NCI-H1694 (cell line): ENCODE measurements at regions not wholly inside any gene's neighbourhood (a gene's known extent, or its start where the extent isn't known, plus 50 kb on each side); places are given as distances from the start of the nearest gene placed in this dataset.

Source experiments
- DNase-seq: peaks from one replicate; lab custom pipeline; 2025; lab: John Stamatoyannopoulos, UW

DNA sequence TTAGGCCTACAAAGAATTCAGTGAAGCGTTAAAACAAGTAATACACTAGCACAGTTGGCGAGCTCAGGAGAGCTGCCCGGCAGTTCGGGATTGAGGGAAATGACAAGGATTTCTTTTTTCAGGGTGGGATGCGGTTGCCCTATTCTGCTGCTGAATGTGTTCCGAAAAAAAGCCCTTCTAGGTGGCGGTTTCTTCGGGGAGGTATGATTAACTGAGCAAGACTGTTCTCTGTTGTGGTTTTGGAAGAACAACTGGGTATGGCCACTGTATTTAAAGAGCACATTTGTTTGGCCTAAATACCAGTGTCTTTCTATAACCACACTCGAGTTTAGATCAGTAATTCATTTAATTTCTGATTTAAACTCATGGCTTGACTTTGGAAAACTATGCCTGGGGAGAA is 459.7 kb upstream of the FAT1 start:
- no peak for DNase-seq

DNA sequence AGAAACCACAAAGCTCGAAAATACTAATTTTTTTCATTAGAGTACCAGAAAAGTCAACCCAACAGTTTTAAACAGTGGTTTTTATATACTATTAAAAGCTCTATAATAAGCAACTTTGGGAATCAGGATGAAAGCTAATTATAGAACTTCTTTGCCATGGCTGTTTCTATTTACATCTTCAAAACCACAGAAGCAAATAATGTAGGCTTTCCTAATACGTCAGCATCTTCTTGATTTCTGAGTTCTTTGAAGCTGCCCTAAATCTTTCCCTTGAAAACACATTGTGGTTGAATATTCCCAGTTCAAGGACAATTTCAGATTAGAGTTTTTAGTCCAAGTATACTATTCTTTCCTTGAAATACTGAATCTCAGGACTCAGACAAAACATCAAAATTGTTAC is 460.2 kb upstream of the FAT1 start:
- DNase-seq = no peak

DNA sequence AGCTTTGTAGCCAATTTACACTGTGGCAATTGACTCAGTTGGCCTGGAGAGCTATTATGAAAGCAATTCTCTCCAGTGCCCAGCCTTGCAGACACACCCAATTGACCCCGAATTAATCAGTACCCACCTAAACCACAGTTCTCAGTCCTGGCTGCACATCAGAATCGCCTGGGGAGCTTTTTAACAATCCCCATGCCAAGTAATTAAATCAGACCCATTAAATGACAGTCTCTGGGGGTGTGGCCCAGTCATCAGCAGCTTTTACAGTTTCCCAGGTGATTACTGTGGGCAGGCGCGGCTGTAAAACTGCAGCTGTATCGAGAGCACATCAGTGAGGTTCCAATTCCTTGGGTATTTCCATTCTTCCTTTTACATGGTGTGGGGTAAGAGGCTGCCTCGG is 460.9 kb upstream of the FAT1 start:
- DNase-seq = no peak

DNA sequence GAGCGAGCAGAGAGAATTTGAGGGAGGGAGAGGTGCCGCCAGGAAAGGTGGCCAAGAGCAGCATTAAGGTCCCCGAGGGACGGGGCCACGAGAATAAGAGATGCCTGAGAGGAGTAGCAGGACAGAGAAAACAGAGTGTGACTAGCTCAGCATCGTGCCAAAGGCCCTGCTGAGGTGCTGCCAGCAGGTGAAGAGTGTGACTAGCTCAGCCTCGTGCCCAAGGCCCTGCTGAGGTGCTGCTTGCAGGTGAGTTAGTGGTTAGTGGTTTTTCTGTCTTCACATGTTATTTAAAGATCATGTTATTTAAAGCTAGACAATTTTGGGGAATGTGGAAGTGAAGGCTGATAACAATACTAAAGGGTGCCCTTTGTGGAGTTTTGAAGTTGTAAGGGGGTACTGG is 464.5 kb upstream of the FAT1 start:
- DNase-seq = no peak

DNA sequence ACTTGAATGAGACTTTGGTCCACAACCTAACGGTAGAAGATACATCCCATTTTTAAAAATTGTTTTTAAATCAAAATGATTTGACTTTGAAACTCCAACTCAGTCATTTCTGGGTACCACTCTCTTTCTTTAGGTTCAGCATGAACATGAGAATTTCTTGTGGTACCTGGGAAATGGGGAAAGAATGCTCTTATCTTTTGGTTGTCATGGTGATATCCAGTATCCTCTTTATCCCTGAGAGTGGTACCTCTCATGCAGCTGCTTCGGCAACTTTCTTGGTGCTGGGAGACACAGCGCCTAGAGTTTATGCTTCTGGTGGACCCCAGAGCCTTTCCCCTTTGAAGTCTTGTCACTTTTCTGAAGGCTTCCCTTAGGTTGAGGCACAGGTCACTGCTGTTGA is 465.1 kb upstream of the FAT1 start:
- no peak for DNase-seq

DNA sequence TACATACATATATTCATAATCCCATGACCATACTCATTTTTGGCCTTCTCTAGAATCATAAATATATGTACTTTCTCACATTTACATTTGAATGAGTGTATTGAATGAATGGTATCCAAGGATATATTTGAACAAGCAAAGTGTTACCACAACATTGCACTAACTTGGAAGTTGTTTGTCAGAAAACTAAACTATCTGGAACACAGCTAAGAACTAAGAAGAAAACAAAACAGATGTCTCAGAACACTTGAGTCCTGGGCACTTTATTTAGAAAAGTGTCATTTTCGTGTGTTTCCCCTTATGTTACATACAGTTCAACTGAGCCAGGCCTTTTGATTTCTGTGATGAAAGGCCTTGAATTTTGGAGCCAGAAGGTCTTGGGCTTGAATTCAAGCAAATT is 466.7 kb upstream of the FAT1 start:
- no peak for DNase-seq

DNA sequence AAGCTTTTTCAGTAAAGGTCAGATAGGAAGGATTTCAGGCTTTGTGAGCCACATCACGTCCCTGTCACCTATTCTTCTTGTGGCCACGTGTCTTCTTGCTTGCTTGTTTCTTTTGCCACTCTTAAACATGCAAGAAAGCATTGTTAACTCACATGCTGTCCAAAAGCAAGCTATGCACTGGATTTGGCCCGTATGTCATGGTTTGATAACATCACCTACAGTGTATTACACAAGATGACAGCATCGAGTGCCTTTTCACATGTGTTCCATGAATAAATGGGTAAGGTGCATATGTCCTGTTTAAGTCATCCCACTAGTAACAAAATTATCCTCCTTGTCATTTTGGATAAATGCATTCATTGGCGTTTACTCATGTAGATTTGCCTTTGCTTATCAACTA is 468.0 kb upstream of the FAT1 start:
- DNase-seq = no peak

DNA sequence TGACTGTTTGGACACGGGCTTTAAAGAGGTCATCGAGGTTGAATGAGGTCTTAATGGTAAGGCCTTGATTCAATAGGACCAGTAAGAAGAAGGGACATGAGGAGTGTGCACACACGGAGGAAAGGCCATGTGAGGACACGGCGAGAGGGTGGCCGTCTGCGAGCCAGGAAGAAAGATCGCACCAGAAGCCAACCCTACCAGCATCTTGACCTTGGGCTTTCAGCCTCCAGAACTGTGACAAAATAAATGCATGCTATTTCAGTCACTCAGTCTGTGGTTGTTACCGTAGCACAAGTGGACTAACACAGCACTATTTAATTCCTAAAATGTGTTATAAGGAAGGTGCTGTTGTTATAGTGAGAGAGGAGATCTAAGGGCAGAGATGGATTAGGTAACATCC is 468.6 kb upstream of the FAT1 start:
- DNase-seq = no peak

DNA sequence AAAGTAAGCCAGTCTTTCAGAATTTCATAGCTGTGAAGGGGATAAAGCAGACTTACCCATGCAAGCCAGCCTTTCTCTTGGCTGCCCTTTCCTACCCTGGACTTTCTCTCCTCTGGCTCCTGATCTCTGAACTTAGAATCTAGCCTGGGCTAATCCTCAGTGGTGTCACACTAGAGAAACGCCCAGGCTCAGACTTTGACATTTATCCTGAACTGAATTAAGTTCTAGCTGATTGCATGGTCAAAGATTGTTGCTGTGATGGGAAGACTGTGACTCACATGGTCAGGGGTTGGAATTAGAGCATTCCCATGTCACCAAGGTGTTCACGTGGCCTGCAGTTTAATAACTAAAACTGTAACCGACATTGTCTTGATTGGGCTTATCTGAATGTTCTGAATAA is 469.5 kb upstream of the FAT1 start:
- no peak for DNase-seq

DNA sequence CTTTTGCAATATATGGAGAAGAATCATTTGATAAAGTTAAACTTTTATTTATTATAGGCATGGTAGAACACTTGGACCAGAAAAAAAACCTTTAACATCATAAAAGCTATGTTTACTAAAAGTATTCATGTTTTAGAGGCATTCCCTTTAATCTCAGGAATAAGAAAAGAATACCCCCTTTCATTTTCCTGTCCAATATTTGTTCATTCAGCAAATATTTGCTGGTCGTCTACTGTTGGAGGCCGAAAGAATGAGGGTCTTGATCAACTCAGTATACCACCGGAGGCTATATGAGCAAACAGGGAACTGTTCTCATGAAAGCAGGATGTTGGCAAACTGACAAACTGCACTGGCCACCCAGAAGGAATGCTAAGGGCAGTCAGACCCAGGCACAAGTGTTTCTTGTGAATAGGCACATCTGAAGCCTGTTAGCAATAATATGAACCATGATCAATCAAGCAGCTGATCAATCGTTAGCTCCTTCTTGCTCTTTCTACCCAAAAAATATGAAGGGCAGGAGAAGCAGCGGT is 480.8 kb upstream of the FAT1 start:
- DNase-seq = no peak

DNA sequence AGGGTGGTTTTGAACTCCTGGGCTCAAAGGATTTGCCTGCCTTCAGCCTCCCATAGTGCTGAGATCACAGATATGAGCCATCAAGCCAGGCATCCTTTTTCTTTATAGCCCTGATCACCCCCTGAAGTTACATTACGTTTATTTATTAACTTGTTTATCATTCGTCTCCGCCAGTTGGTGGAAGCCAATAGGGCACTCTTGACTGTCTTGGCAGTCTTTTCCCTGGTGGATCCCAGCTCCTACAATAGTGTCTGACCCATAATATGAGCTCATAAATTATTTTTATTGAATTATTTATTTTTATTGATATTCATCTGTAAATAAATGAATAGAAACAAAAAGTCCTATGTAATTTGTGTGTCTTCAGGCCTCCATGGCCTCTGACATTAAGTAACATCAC is 484.3 kb upstream of the FAT1 start:
- no peak for DNase-seq

DNA sequence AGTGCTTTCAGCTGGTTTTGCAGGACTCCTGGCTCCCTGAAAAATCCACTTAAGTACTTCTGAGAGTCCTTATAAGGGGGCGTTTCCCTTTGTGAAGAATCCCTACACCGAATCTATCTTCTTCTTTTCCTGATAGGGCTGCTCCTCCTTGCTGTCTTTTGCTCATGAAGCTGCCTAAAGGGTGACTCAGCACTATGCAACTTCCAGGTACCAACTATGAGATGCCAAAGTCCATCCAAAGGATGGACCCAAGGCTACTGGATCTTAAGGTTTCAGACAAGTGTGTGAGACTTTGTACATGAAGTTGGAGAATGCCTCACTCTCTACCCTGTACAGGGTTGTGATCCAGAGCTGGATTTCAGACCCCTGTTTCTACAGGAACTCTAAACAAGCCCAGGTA is 485.0 kb upstream of the FAT1 start:
- DNase-seq = no peak

DNA sequence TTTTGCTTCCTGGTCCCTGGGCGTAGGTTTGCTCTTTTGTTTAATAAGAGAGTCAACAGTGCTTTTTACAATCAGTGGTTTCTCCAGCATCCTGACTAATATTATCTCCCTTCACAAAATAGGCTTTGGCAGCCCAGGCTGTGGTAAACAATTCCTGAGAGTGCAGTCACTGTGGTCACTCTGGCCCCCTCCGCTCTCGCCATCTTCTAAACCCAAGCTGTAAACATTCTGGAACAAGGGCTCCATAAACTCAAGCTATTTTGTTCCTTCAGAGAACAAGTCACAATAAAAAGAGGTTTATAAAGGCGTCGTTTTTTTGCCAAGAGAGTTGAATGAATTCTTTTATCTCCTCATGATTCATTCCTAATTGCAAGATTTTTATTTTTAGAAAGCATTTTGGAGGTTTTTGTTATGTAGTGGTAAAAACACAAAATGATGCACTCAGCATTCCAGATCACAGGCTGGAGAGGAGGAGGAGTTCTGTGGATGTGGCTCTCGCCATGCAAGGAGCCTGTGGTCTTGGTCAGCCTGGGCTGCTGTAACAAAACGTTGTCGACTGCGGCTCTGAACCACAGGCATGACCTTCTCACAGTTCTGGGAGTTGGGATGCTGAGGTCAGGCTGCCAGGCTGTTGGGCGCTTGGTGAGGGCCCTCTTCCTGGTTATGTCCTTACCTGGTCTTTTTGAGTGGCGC is 486.4 kb upstream of the FAT1 start:
- DNase-seq = no peak

DNA sequence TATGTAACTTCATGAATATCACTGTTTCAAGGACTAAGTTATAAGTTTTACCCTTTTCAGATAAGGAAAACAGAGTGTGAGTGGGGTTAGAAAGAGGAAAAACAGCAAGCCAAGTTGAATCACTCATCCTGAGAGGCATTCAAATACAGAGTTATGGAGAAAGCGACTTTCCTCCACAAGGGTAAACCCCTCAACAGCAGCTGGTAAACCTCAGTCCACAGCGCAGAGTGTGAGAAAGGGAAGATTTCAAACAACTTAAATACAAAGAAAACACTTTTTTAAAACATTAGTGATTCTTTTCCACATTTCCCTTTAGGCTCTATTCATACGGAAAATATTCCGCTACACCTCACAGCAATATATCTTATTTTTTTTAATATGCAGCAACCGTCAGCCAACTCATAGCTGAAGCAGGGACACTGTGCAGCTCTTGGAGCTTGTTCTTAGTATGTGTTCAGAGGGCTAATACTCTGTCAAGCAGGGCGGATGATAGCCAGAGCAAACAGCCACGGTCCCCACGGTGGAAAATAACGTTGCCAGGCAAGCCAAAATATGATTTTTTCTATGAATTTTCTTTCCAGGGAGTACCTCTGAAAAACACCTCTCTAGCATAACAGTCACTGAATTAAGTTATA is 488.9 kb upstream of the FAT1 start:
- DNase-seq = no peak

DNA sequence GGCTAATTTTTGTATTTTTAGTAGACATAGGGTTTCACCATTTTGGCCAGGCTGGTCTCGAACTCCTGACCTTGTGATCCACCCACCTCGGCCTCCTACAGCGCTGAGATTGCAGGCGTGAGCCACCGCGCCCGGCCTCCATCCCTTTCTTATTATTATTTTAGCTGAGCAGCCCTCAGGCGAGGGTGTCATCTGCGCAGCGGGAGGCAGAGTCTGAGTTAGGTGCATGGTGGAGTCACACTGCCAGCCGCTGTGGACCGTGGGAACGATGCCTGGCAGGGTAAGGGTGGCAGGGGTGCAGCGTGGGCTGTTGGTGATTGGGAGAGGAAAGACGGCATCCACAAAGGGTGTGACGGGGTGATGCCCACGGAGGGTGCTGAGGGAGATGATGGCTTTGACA is 491.8 kb upstream of the FAT1 start:
- DNase-seq = no peak

DNA sequence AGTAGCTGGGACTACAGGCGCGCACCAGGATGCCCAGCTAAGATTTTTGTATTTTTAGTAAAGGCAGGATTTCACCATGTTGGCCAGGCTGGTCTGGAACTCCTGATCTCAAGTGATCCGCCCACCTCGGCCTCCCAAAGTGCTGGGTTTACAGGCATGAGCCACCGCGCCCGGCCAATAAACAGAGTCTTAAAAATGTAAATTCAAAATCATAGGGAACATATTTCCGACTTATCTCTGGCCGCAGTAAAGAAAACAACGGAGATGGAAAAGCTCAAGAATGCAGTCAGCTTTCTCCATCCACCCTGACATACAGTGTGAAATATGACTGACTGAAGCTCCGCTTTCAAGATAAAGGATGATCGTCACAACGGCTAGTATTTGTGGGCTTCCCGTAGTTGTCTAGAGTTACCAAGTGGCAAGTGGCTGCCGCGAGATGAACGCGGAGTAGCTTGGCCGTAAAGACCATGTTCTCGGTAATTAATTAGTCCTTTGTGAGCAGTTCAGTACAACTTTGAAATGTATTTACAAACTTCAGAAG is 495.1 kb upstream of the FAT1 start:
- no peak for DNase-seq

DNA sequence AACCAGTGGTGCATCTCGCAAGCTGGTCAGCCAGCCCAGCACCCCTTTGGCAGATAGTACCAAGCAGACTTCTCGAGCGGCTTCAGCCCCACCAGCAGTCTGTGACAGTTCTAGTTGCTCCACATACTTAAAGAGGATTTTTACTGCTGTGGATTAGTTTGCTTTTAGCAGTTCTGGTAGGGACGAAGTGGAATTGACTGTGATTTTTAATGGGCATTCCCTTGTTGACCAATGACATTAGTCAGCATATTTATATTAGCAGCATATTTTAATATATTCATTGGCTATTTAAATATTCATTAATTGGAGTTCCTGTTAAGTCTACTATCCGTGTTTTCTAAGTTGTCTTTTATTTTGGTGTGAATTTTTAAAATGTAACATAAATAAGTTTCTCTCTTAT is 500.9 kb upstream of the FAT1 start:
- no peak for DNase-seq

DNA sequence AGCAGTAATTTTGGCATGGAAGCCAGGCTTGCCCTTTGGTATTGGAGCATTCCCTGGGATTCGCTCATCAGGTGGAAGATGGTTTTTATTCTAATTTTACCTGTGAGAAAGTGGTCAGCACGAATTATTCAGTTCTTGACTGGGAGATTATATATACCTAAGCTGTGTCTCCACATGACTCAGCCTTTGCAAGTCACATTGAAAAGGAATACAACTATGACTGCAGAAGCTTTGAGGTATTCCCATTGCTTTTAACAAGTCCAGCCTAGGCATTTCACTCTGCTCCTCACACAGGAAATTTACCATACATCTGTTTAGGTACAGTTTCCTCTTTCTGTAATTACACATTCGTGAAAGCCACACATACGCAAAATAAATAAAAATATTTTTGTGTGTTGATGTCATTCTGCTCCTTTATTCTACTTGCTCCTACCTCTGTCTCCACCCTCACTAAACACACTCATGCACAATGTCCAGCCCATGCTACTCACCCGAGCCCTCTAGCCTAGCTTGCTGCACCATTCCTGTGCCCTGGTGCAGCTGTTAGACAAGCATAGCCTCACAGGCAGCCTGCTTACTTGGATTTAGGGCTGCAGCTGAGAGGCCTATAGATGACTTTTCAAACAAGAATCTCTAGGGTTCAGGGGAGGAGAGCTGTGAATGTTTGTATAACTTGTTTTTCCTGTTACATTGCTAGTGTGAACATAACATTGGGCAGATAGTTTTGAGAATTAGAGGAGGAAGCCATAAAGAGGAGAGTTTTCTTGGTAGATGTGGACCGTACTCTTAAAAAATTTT is 504.4 kb upstream of the FAT1 start:
- DNase-seq = no peak

DNA sequence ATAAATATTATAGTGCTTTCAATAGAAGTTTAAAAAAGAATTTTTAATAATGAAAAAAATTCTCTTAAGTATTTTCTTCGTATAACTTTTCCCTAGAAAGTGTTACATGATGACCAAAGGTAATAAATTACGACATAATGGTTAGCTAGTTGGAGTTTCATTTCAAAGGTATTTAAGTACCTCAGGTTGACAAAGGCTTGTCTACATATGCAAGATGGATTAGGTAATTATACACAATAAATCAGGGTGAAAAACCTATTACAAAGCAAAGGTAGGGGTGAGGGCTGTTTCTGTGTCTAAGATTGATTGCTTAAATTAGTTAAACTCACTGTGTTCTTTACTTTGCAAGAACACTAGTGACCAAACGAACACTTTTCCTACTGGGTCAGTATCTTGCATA is 508.5 kb upstream of the FAT1 start:
- no peak for DNase-seq

DNA sequence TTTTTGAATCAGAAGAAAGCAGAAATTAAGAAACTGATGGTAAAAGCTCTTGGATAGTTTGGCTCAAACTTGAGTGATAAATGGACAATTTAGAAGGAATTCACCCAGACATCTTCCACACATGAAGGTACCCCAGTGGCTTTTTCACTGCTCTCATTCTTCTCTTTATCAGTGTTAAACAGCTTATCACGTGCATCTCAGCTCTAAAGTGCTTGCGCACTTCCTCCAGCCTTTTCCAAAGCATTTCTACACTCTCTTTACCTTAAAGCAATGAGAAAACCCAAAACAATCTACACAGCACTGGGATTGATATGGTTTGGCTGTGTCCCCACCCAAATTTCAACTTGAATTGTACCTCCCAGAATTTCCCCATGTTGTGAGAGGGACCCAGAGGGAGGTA is 509.1 kb upstream of the FAT1 start:
- DNase-seq = no peak

DNA sequence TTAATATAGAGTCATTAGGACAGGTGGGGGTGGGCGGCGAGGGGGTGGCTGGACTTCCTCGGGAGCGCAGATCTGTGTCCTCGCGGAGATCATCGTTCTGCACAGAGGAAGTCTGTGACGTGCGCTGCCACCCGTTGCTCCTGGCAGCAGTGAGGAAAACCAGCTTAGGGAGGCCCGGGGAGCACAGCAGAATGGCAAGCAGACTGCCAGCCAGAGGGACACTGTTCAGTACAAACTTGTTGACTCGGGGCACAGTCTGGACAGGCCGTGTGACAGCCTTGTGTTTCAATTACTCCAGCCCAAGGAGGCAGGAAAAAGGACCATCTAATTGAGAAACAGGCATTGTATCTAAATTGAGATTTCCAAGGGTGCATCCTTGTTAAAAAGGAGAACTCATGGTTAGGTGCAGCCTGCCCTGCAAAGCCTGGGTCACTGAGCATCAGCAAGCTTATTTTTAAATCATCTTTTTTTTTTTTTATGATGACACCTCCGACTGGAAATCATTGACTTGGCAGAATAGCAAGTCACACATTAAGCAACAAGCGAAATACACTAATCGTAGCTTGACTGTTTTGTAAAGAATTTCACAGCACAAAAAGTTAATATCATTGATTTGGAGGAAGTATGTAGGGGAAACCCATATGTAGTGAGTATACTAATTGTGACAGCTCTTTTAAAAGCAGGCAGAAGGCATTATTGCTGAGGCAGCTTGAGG is 512.0 kb upstream of the FAT1 start:
- DNase-seq = no peak

DNA sequence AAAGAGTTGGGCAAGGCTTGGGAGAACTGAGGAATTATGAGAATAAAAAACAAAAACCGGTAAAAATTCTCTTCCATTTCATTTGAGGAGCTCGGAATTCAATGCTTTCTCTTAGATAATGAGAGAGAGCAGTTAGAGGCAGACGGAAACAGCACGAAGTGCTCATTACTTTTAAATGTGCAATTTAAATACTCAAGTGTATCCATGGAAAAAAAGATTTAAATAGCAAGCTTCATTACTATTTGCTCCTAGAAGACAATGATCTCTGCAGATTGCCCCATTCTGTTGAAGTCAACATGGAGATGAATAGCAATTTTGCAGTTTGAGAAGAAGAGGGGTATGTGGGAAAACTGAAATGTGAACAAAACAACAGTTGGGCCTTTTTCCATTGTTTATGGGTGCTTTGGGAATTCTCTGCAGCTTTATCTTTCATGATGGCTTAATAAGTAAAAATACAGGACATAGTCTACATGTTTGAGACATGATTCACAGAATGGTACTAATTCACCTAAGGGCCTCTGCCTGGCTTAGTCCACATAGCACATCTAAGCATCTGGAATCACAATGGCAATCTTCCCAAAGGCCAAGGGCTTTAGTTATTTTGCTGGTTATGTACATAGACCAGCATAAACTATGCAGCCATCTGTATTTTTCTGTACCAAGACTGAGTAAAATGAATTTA is 512.7 kb upstream of the FAT1 start:
- no peak for DNase-seq
